DMS114 treated with DMSO at 0.1 percent for 48 hours (cell line): ENCODE measurements at regions not wholly inside any gene's neighbourhood (a gene's known extent, or its start where the extent isn't known, plus 50 kb on each side); places are given as distances from the start of the nearest gene placed in this dataset.

Experiments used
- DNase-seq: peaks from one replicate; lab custom pipeline; 2025; ENCODE audit not compliant: unreplicated experiment; lab: John Stamatoyannopoulos, UW

- DNase-seq: peak; percentile 69
Measured at GRCh38 chr12:87846045-87846444, 183.2 kb downstream of the C12orf50 start.

GRCh38 chr12:87841935-87842334, 187.3 kb downstream of the C12orf50 start:
- no peak for DNase-seq

GRCh38 chr12:87836190-87836589, 193.0 kb downstream of the C12orf50 start:
- peak; percentile 67 for DNase-seq

- no peak for DNase-seq
Measured at GRCh38 chr12:87828382-87828973, 200.7 kb downstream of the C12orf50 start.

GRCh38 chr12:87827638-87828264, 201.4 kb downstream of the C12orf50 start:
- DNase-seq: no peak

- DNase-seq: no peak
Measured at GRCh38 chr12:87822923-87823322, 206.3 kb downstream of the C12orf50 start.

GRCh38 chr12:87820524-87821202, 208.5 kb downstream of the C12orf50 start:
- DNase-seq: no peak

- peak; percentile 86 for DNase-seq
Measured at GRCh38 chr12:87818441-87818840, 210.8 kb downstream of the C12orf50 start.

GRCh38 chr12:87815771-87816585, 213.2 kb downstream of the C12orf50 start:
- peak; percentile 63 for DNase-seq

- DNase-seq: no peak
Measured at GRCh38 chr12:87814625-87815024, 214.6 kb downstream of the C12orf50 start.

- DNase-seq: no peak
Measured at GRCh38 chr12:87813476-87814234, 215.5 kb downstream of the C12orf50 start.

- DNase-seq: no peak
Measured at GRCh38 chr12:87812681-87813080, 216.5 kb downstream of the C12orf50 start.

GRCh38 chr12:87812030-87812429, 217.2 kb downstream of the C12orf50 start:
- DNase-seq: no peak

- DNase-seq: no peak
Measured at GRCh38 chr12:87809916-87810315, 219.3 kb downstream of the C12orf50 start.

- no peak for DNase-seq
Measured at GRCh38 chr12:87807086-87807485, 222.1 kb downstream of the C12orf50 start.

- no peak for DNase-seq
Measured at GRCh38 chr12:87806310-87806709, 222.9 kb downstream of the C12orf50 start.

- no peak for DNase-seq
Measured at GRCh38 chr12:87804386-87804785, 224.8 kb downstream of the C12orf50 start.

- no peak for DNase-seq
Measured at GRCh38 chr12:87802721-87803011, 226.5 kb downstream of the C12orf50 start.

- no peak for DNase-seq
Measured at GRCh38 chr12:87801860-87802720, 227.1 kb downstream of the C12orf50 start.

GRCh38 chr12:87796961-87797516, 232.2 kb downstream of the C12orf50 start:
- no peak for DNase-seq
